ENCODE measurements at regions not wholly inside any gene's neighbourhood (a gene's known extent, or its start where the extent isn't known, plus 50 kb on each side); places are given as distances from the start of the nearest gene placed in this dataset.

GRCh38 chr18:78213361-78213994, 766.1 kb upstream of the SALL3 start:
- no peak for DNase-seq (ENCODE audit: low spot score)

GRCh38 chr18:78221496-78221895, 758.1 kb upstream of the SALL3 start:
- DNase-seq (ENCODE audit: low spot score) = no peak

- no peak for DNase-seq (ENCODE audit: low spot score)
Observed at GRCh38 chr18:78228974-78229373, 750.6 kb upstream of the SALL3 start.

GRCh38 chr18:78230911-78231310, 748.7 kb upstream of the SALL3 start:
- no peak for DNase-seq (ENCODE audit: low spot score)

- no peak for DNase-seq (ENCODE audit: low spot score)
Observed at GRCh38 chr18:78232196-78232595, 747.4 kb upstream of the SALL3 start.

GRCh38 chr18:78237864-78238263, 741.8 kb upstream of the SALL3 start:
- DNase-seq (ENCODE audit: low spot score) = no peak

- DNase-seq (ENCODE audit: low spot score) = no peak
Observed at GRCh38 chr18:78238404-78239089, 741.1 kb upstream of the SALL3 start.

- no peak for DNase-seq (ENCODE audit: low spot score)
Observed at GRCh38 chr18:78239090-78239457, 740.5 kb upstream of the SALL3 start.

GRCh38 chr18:78240101-78240500, 739.5 kb upstream of the SALL3 start:
- DNase-seq (ENCODE audit: low spot score) = no peak

GRCh38 chr18:78240627-78241252, 738.9 kb upstream of the SALL3 start:
- DNase-seq (ENCODE audit: low spot score) = no peak

GRCh38 chr18:78241535-78242253, 737.9 kb upstream of the SALL3 start:
- DNase-seq (ENCODE audit: low spot score) = no peak

GRCh38 chr18:78242254-78242643, 737.4 kb upstream of the SALL3 start:
- no peak for DNase-seq (ENCODE audit: low spot score)

GRCh38 chr18:78242806-78243205, 736.8 kb upstream of the SALL3 start:
- no peak for DNase-seq (ENCODE audit: low spot score)

GRCh38 chr18:78244779-78245178, 734.8 kb upstream of the SALL3 start:
- no peak for DNase-seq (ENCODE audit: low spot score)

GRCh38 chr18:78245451-78245850, 734.2 kb upstream of the SALL3 start:
- no peak for DNase-seq (ENCODE audit: low spot score)

GRCh38 chr18:78246050-78246449, 733.6 kb upstream of the SALL3 start:
- no peak for DNase-seq (ENCODE audit: low spot score)

GRCh38 chr18:78246588-78246987, 733.0 kb upstream of the SALL3 start:
- DNase-seq (ENCODE audit: low spot score) = no peak

- DNase-seq (ENCODE audit: low spot score) = no peak
Observed at GRCh38 chr18:78247615-78248289, 731.9 kb upstream of the SALL3 start.

- no peak for DNase-seq (ENCODE audit: low spot score)
Observed at GRCh38 chr18:78255013-78255412, 724.6 kb upstream of the SALL3 start.

GRCh38 chr18:78268226-78268988, 711.2 kb upstream of the SALL3 start:
- no peak for DNase-seq (ENCODE audit: low spot score)

- DNase-seq (ENCODE audit: low spot score) = no peak
Observed at GRCh38 chr18:78271790-78272189, 707.8 kb upstream of the SALL3 start.

GRCh38 chr18:78273876-78274275, 705.7 kb upstream of the SALL3 start:
- no peak for DNase-seq (ENCODE audit: low spot score)
